ENCODE measurements at regions not wholly inside any gene's neighbourhood (a gene's known extent, or its start where the extent isn't known, plus 50 kb on each side); places are given as distances from the start of the nearest gene placed in this dataset.
A peak's percentile ranks its signal among the peaks of the same experiment; 100 is the strongest.

DNA sequence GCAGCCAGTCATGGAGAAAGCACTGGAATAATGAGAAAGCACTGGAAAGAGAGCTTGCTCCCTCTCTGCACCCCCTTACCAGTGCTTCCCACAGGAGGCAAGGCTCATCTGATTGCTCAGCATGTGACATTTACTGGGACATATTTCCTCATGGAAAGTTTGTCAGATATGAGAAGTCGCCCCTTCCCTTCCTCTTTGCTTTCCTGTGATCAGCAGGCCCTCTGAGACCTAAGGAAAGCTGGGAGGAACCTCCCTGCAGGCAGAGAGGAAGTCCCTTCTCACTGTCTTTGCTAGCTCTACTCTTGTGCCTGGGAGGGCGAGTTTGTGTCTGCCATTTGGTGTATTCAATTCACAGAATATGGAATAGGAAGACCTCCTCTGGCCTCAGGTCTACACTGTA, 283.8 kb downstream of the ALDH8A1 start:
- Histone ChIP-seq H3K4me1 (replicated peaks in 1 of 2) (no peaks in the 10 kb centered on the region), H3K36me3 (replicated peaks in 1 of 2) (no peaks in the 10 kb centered on the region), H3K27ac (no peak overlapping the region), H3K27me3 (no peaks in the 10 kb centered on the region), H3K9me3 (replicated peaks in 1 of 3) (no peaks in the 10 kb centered on the region), H3K4me3 (no peak overlapping the region)
- TF ChIP-seq POLR2A (IDR thresholded peaks at IDR 0.05) (no peak), CTCF (IDR thresholded peaks at IDR 0.05) (no peak)
- peak in 1 of 7 donors; percentile 5 for DNase-seq
- WGBS, 4 donors: 60 to 87% (median 82%) methylated on average over 2 of the region's 2 CpGs
- intact Hi-C loops (cut with DNase I): no loop called here

DNA sequence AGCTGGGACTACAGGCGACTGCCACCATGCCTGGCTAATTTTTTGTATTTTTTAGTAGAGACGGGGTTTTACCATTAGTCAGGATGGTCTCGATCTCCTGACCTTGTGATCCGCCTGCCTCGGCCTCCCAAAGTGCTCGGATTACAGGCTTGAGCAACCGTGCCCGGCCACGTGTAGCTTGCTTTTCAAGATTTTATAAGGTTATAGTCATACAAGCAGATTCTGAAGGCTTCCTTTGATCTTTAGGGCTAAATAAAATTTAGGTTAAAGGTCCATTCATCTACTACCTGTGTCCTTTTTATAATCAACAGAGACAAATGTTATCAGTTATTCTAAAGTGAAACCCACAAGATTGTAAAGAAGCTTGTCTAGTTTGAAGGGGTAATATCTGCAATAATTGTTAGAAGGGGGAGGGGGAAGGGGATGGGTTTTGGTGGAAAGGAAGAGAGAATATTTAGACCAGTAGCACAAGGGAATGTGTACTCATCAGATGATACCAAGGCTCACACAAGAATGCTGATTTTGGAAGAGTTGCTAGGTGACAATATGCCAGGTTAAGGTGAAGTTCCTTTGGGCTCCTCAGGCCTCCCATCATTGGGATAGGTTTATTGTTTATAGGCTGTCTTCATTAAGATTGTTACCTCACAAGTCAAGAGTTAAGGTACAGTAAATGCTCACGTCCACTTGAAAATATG, 284.7 kb downstream of the ALDH8A1 start:
- TF ChIP-seq POLR2A (IDR thresholded peaks at IDR 0.05): no peak
- TF ChIP-seq CTCF (IDR thresholded peaks at IDR 0.05): no peak
- no peaks in the 10 kb centered on the region for H3K36me3 ChIP-seq (replicated peaks in 1 of 2)
- WGBS, 4 donors: 83 to 93% (median 90%) methylated on average over 10 of the region's 10 CpGs
- no peaks in the 10 kb centered on the region for H3K9me3 ChIP-seq (replicated peaks in 1 of 3)
- no peak overlapping the region for H3K27ac ChIP-seq
- no peaks in the 10 kb centered on the region for H3K27me3 ChIP-seq
- intact Hi-C loops (cut with DNase I): no loop called here
- no peaks in the 10 kb centered on the region for H3K4me1 ChIP-seq (replicated peaks in 1 of 2)
- H3K4me3 ChIP-seq: no peak overlapping the region
- no peak for DNase-seq

DNA sequence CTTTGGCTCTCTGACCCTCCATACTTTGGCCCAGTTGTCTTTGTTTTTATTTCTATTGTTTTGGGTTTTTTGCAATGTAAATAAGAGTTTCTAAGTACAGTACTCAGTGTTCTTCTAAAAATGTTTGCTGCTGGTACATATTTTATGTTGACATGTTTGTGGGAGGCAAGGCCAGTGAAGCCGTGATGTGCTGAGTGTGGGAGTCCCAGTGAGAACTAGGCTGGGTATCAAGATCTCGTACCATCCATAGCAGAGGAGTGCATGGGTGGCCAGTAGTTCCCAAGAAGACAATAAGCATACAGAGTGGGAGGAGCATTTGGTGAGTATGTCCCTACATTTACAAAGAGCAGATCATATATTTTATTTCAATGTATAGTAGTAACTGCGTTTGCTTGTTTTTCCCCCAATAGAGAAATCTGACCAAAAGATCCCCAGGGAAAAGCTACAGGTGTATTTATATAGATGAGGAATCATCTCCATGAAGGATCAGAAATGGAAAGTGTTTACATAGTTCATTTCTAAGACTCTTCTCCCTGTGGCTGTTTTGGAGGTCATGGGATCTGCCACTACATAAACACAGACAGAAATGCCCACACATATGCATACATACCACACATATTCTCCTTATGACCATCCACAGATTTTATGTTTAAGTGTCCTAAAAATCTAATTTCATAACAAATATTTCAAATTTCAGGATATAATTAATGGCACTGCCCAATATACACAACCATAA, 285.9 kb downstream of the ALDH8A1 start:
- Histone ChIP-seq H3K4me3 (no peak overlapping the region), H3K9me3 (replicated peaks in 1 of 3) (no peaks in the 10 kb centered on the region), H3K36me3 (replicated peaks in 1 of 2) (no peaks in the 10 kb centered on the region), H3K4me1 (replicated peaks in 1 of 2) (no peaks in the 10 kb centered on the region), H3K27me3 (no peaks in the 10 kb centered on the region), H3K27ac (no peak overlapping the region)
- DNase-seq: no peak
- TF ChIP-seq POLR2A (IDR thresholded peaks at IDR 0.05): no peak
- TF ChIP-seq CTCF (IDR thresholded peaks at IDR 0.05): no peak
- 60 to 81% (median 77%) methylated on average over 3 of the region's 3 CpGs for WGBS, 4 donors
- intact Hi-C loops (cut with DNase I): no loop called here

DNA sequence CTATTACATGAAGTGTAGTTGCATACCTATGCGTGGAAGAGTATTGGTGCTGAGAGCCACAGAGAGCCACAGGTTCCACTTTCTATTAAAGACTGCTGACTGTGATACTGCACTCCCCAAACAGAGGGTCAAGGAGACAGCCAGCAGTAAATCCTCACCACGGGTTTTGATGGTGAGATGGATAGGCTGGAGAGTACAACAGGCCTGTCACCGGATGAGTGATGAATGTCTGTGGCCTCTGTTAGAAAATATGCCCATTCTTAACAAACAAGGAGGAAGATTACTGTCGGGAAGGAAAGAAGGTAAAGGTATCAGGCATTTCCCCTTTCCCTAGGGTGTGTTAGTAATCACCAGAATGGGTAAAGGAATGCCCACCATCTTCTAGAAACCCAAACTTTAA, 286.5 kb downstream of the ALDH8A1 start:
- no peaks in the 10 kb centered on the region for H3K9me3 ChIP-seq (replicated peaks in 1 of 3)
- TF ChIP-seq POLR2A (IDR thresholded peaks at IDR 0.05) (no peak), CTCF (IDR thresholded peaks at IDR 0.05) (no peak)
- no peaks in the 10 kb centered on the region for H3K36me3 ChIP-seq (replicated peaks in 1 of 2)
- H3K27me3 ChIP-seq: no peaks in the 10 kb centered on the region
- 70 to 77% (median 73%) methylated on average over 4 of the region's 4 CpGs for WGBS, 4 donors
- intact Hi-C loops (cut with DNase I): no loop called here
- no peak overlapping the region for H3K27ac ChIP-seq
- H3K4me1 ChIP-seq (replicated peaks in 1 of 2): no peaks in the 10 kb centered on the region
- no peak for DNase-seq
- no peak overlapping the region for H3K4me3 ChIP-seq

Data from adrenal gland (tissue), 9 donors.